HUES64 (cell line): ENCODE measurements at regions not wholly inside any gene's neighbourhood (a gene's known extent, or its start where the extent isn't known, plus 50 kb on each side); places are given as distances from the start of the nearest gene placed in this dataset.

Source experiments
- H3K27ac ChIP-seq: 2 replicates; pipeline ENCODE4 v1.7.0; 2013; ENCODE audit warnings: low read depth, low read length, inconsistent platforms
- H3K27me3 ChIP-seq: 2 replicates; pipeline ENCODE4 v1.6.1; 2013; ENCODE audit warnings: mild to moderate bottlenecking, low read length; ENCODE audit not compliant: insufficient read depth
- H3K36me3 ChIP-seq: 2 replicates; pipeline ENCODE4 v1.6.1; 2013; ENCODE audit warnings: mild to moderate bottlenecking, low read length; ENCODE audit not compliant: insufficient read depth
- H3K4me1 ChIP-seq: 2 replicates; pipeline ENCODE4 v1.6.1; 2013; ENCODE audit warnings: mild to moderate bottlenecking, low read length, moderate library complexity; ENCODE audit not compliant: insufficient read depth
- H3K4me3 ChIP-seq: 2 replicates; pipeline ENCODE4 v1.5.1; 2013; ENCODE audit warnings: mild to moderate bottlenecking, low read length, moderate library complexity
- H3K9ac ChIP-seq: 2 replicates; pipeline ENCODE4 v1.6.1; 2013; ENCODE audit warnings: mild to moderate bottlenecking, low read depth, low read length
- H3K9me3 ChIP-seq: 2 replicates; pipeline ENCODE4 v1.6.1; 2013; ENCODE audit warnings: low read depth, low read length; ENCODE audit not compliant: insufficient read depth
- WGBS: fragments of 150-250, 120-280 bp; methylation state at CpG from one replicate; pipeline ENCODE4 v1.1.7; 2013; ENCODE audit warnings: missing lambda C conversion rate; 5-methylcytosine and 5-hydroxymethylcytosine counted together

- H3K9ac ChIP-seq = no peak overlapping the region
- no peak overlapping the region for H3K27ac ChIP-seq
- WGBS = 89% methylated on average over 3 of the region's 3 CpGs
- peaks cover 24% of the 10 kb centered on the region for H3K36me3 ChIP-seq
- H3K4me1 ChIP-seq = peaks cover 21% of the 10 kb centered on the region
- H3K9me3 ChIP-seq = no peaks in the 10 kb centered on the region
- H3K27me3 ChIP-seq = peaks cover 15% of the 10 kb centered on the region
- H3K4me3 ChIP-seq = no peak overlapping the region
Observed at GRCh38 chr1:232463225-232463624, 166.7 kb downstream of the SIPA1L2 start.

DNA sequence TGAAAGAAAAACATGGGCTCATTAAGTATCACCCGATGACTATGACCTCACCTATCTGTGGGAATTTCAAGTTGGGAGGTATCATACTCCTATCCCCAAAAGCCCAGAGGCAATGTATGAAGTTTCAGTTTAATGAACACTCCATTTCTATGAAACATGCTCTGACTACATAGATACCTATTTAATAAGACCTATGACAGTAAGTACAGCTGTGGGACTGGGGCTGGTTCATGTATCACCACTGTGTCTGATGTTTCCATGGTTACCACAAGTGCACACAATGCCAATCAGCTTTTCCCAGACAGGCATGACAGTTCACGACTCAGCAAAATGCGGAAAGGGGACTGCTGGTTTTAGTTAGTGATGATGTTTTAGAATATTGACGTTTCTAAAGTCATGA is 167.7 kb downstream of the SIPA1L2 start:
- H3K4me1 ChIP-seq = peaks cover 31% of the 10 kb centered on the region
- no peaks in the 10 kb centered on the region for H3K9me3 ChIP-seq
- peaks cover 5% of the 10 kb centered on the region for H3K27me3 ChIP-seq
- H3K4me3 ChIP-seq = no peak overlapping the region
- H3K36me3 ChIP-seq = peaks cover 24% of the 10 kb centered on the region
- WGBS = 96% methylated on average over 4 of the region's 4 CpGs
- H3K27ac ChIP-seq = no peak overlapping the region
- H3K9ac ChIP-seq = no peak overlapping the region

- no CpG with 5 or more reads among the region's 3 CpGs for WGBS
- H3K9me3 ChIP-seq = no peaks in the 10 kb centered on the region
Observed at GRCh38 chr1:232459826-232460225, 170.1 kb downstream of the SIPA1L2 start.

DNA sequence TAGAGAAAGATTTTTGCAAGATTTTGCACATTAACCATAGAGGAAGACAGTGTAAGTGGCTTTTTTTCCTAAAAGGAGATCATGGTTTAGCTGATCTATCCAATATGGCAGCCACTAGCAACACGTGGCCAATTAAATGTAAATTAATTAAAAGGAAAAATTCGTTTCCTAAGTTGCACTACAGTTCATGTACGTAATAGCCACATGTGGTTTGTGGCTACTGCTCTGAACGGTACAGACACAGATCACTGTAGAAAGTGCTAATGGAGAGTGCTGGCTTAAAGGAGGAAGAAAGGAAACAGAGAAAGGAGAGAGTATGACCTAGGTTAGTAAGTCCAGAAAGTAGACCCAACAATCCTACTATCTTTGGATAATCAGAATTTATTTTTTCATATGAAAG is 170.8 kb downstream of the SIPA1L2 start:
- no peak overlapping the region for H3K4me3 ChIP-seq
- H3K9ac ChIP-seq = no peak overlapping the region
- H3K36me3 ChIP-seq = peaks cover 12% of the 10 kb centered on the region
- peaks cover 53% of the 10 kb centered on the region for H3K4me1 ChIP-seq
- no peaks in the 10 kb centered on the region for H3K9me3 ChIP-seq
- H3K27me3 ChIP-seq = no peaks in the 10 kb centered on the region
- 90% methylated on average over 4 of the region's 4 CpGs for WGBS
- H3K27ac ChIP-seq = no peak overlapping the region

More at GRCh38 chr1:232459826-232460225, 170.1 kb downstream of the SIPA1L2 start:
- Histone ChIP-seq H3K27me3 (no peaks in the 10 kb centered on the region), H3K4me1 (peaks cover 45% of the 10 kb centered on the region), H3K4me3 (no peak overlapping the region), H3K27ac (no peak overlapping the region), H3K36me3 (peaks cover 19% of the 10 kb centered on the region), H3K9ac (no peak overlapping the region)

- Histone ChIP-seq H3K9ac (no peak overlapping the region), H3K4me3 (no peak overlapping the region), H3K27ac (no peak overlapping the region), H3K4me1 (peaks cover 56% of the 10 kb centered on the region), H3K36me3 (peaks cover 5% of the 10 kb centered on the region; the same call in 1 of the 2 replicates), H3K9me3 (no peaks in the 10 kb centered on the region), H3K27me3 (no peaks in the 10 kb centered on the region)
- WGBS = 79% methylated on average over 2 of the region's 3 CpGs
Observed at GRCh38 chr1:232457595-232457994, 172.3 kb downstream of the SIPA1L2 start.

DNA sequence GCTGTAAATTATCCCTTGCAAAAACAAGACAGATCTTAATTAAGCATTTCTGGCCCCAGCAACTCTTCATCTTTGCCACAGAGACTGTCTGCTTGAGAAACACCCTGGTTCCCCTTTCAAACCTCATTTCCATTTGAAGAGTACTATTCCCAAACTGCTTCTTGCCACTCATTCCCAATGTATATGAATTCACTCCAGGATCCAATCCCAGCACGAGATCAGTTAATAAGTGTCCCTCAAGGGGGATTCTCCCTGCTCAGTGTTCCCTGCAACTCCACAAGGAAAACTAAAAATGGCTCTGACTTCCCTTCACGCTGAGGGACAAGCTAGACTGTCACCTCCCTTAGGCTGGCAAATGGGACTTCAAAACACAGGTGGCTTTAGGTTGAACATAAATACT is 173.2 kb downstream of the SIPA1L2 start:
- H3K9ac ChIP-seq = no peak overlapping the region
- H3K36me3 ChIP-seq = no peaks in the 10 kb centered on the region; the same call in 1 of the 2 replicates
- peak overlapping the region; percentile 2; the same call in 1 of the 2 replicates for H3K27ac ChIP-seq
- 35% methylated on average over 2 of the region's 2 CpGs for WGBS
- H3K9me3 ChIP-seq = no peaks in the 10 kb centered on the region
- H3K27me3 ChIP-seq = no peaks in the 10 kb centered on the region
- peaks cover 56% of the 10 kb centered on the region for H3K4me1 ChIP-seq
- no peak overlapping the region for H3K4me3 ChIP-seq

GRCh38 chr1:232454227-232454886 is 175.6 kb downstream of the SIPA1L2 start:
- Histone ChIP-seq H3K9me3 (no peaks in the 10 kb centered on the region), H3K27ac (peak overlapping the region; percentile 27; the same call in 1 of the 2 replicates), H3K4me3 (no peak overlapping the region), H3K27me3 (no peaks in the 10 kb centered on the region), H3K4me1 (peaks cover 44% of the 10 kb centered on the region), H3K9ac (no peak overlapping the region), H3K36me3 (no peaks in the 10 kb centered on the region; the same call in 1 of the 2 replicates)
- WGBS = 69% methylated on average over 6 of the region's 7 CpGs

DNA sequence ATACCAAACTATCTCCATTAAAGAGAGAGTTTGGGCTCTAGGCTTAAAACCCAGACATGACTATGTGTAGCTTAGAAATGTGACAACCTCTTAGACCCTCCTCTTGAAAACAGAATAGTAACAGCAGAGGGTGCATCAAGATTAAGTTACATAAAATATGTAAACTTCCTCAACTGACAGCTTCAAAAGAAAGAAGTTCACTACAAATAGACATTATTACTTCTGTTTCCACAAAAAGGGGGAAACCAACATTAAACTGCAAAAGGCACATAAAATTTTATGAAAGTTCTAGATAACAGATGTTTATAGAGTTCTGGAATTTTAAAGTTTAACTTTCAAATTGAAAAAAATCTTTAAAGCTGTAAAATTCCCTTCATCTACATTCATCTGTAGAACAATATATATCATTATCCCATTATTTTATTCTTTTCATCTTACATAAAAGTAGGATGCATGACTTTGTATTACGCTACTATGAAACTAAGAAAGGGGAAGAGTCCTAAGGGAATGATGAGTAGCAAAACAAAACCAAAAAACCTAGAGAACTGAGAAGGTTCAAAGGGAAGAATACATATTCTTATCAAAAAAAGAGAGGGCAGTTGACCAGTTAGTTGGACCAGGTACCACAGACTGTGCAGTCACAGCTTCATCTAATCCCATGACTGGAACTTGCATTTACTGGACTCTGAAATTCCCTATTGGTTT is 177.0 kb downstream of the SIPA1L2 start:
- Histone ChIP-seq H3K27ac (no peak overlapping the region), H3K9me3 (no peaks in the 10 kb centered on the region), H3K9ac (no peak overlapping the region), H3K4me3 (no peak overlapping the region), H3K27me3 (no peaks in the 10 kb centered on the region), H3K4me1 (peaks cover 31% of the 10 kb centered on the region), H3K36me3 (no peaks in the 10 kb centered on the region; the same call in 1 of the 2 replicates)
- WGBS = no CpG with 5 or more reads among the region's 1 CpG

GRCh38 chr1:232452117-232452516 is 177.8 kb downstream of the SIPA1L2 start:
- WGBS = 89% methylated on average over 3 of the region's 3 CpGs
- H3K27me3 ChIP-seq = no peaks in the 10 kb centered on the region
- H3K27ac ChIP-seq = no peak overlapping the region
- peaks cover 23% of the 10 kb centered on the region for H3K4me1 ChIP-seq
- no peak overlapping the region for H3K9ac ChIP-seq
- H3K4me3 ChIP-seq = no peak overlapping the region
- no peaks in the 10 kb centered on the region for H3K9me3 ChIP-seq
- no peaks in the 10 kb centered on the region; the same call in 1 of the 2 replicates for H3K36me3 ChIP-seq

DNA sequence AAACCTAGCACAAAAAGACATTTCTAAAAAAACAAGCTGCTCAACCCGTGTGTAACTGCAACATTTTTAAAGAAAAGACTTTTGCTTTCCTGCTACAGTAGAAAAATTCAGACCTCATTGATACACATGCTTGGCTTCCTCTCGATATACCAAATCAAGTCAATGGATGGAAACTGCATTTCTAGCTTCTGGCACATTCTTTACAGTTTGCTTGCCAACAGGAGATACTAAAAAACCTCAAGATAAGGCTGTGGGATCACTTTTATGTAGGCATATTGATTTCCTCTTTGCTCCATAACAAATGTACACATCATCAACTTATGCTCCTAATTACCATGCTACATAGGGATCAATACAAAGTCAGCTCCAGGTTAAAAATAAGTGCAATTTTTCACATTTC is 178.4 kb downstream of the SIPA1L2 start:
- H3K9ac ChIP-seq = no peak overlapping the region
- H3K36me3 ChIP-seq = no peaks in the 10 kb centered on the region; the same call in 1 of the 2 replicates
- no peak overlapping the region for H3K27ac ChIP-seq
- WGBS = 93% methylated on average over 2 of the region's 2 CpGs
- H3K9me3 ChIP-seq = no peaks in the 10 kb centered on the region
- H3K4me3 ChIP-seq = no peak overlapping the region
- no peaks in the 10 kb centered on the region for H3K27me3 ChIP-seq
- peaks cover 17% of the 10 kb centered on the region for H3K4me1 ChIP-seq

DNA sequence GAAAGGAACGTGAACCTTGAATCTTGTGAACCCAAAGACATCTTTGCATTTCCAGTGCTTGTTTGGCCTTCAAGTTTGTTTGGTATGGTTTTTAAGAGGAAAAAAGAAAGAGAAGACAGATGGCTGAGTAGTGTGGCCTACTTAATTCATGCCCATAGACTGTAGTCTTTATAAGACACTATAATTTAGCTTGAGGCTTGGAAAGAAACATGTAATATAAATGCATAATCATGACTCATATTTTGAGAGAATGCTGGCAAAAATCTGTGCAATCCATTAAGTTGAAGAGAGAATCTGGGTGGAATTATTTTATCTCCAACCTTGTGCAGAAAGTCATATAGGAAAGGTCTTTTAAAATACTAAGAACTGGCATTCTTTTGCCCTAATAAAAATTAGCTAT is 179.3 kb downstream of the SIPA1L2 start:
- WGBS = 96% methylated on average over 1 of the region's 1 CpG
- no peak overlapping the region for H3K9ac ChIP-seq
- peaks cover 12% of the 10 kb centered on the region for H3K4me1 ChIP-seq
- H3K36me3 ChIP-seq = peaks cover 2% of the 10 kb centered on the region; the same call in 1 of the 2 replicates
- no peaks in the 10 kb centered on the region for H3K27me3 ChIP-seq
- H3K27ac ChIP-seq = no peak overlapping the region
- no peaks in the 10 kb centered on the region for H3K9me3 ChIP-seq
- H3K4me3 ChIP-seq = no peak overlapping the region
